ENCODE measurements at regions not wholly inside any gene's neighbourhood (a gene's known extent, or its start where the extent isn't known, plus 50 kb on each side); places are given as distances from the start of the nearest gene placed in this dataset.

DNA sequence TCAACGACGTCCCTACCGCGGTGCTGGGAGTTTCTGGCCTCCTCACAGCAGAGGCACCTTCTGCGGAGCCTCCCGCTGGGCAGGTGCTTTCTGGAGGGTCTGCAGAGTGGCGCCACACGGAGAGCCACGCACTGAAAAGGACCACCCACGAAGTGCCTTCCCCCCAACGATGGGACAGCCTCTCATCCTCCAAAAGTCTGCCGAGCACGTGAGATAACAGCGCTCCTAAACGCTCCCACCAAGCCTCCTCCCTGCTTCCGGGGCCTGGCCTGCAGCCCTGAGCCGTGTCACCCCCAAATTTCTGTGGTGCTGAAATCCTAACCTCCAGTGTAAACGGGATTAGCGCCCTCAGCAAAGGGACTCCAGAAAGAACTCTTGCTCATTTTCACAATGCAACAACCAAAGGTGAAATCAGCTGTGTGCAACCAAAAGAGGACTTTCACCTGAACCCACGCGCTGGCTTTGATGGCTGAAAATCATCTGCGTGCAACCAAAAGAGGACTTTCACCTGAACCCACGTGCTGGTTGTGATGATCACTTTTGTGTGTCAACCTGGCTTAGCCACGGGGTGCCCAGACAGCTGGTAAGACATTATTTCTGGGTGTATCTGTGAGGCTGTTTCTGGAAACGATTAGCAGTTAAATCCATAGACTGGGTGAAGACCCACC lies 924.6 kb downstream of the BRD1 start:
- Histone ChIP-seq H3K9ac (ENCODE audit: low read depth, low read length) (no peak overlapping the region), H3K4me1 (ENCODE audit: control insufficient read depth, insufficient read depth, low read length) (no peaks in the 10 kb centered on the region), H2AK9ac (replicated peaks; ENCODE audit: low read depth, low read length, poor library complexity) (no peak overlapping the region), H2BK5ac (ENCODE audit: low read depth, low read length, poor library complexity, severe bottlenecking) (no peak overlapping the region), H3K18ac (ENCODE audit: low read depth, low read length) (no peak overlapping the region), H2AK5ac (ENCODE audit: low read depth, low read length) (no peak overlapping the region), H4K8ac (ENCODE audit: low read depth in 2 of 2, low read length in 2 of 2) (no peak overlapping the region), H3K4ac (ENCODE audit: low read depth, low read length) (no peak overlapping the region), H3K36me3 (ENCODE audit: control insufficient read depth, insufficient read depth, low read length) (no peaks in the 10 kb centered on the region), H4K91ac (ENCODE audit: insufficient read depth, low read depth, low read length) (no peak overlapping the region), H3K27ac (ENCODE audit: insufficient read depth, low read length) (no peak overlapping the region), H2BK120ac (ENCODE audit: low read depth, low read length) (no peak overlapping the region), H3K27me3 (ENCODE audit: control insufficient read depth, insufficient read depth, low read length) (no peaks in the 10 kb centered on the region), H3K4me2 (ENCODE audit: low read depth, low read length) (no peak overlapping the region), H3K9me3 (ENCODE audit: control insufficient read depth, insufficient read depth, low read length) (peaks cover 52% of the 10 kb centered on the region), H3K79me1 (ENCODE audit: low read depth in 1 of 2, low read length in 2 of 2) (no peaks in the 10 kb centered on the region), H3K23ac (ENCODE audit: low read depth, low read length) (no peak overlapping the region), H3K56ac (ENCODE audit: extremely low read depth, insufficient read depth, low read length) (no peak overlapping the region), H2BK20ac (ENCODE audit: low read depth, low read length) (no peak overlapping the region), H4K5ac (ENCODE audit: low read depth, low read length) (no peak overlapping the region), H3K4me3 (ENCODE audit: insufficient read depth, low read depth, low read length) (no peak overlapping the region), H2BK15ac (ENCODE audit: low read depth, low read length) (no peak overlapping the region), H3K14ac (replicated peaks; ENCODE audit: low read depth, low read length) (no peak overlapping the region), H4K20me1 (ENCODE audit: insufficient read depth, low read length) (no peaks in the 10 kb centered on the region), H2AFZ (replicated peaks; ENCODE audit: low read length, poor library complexity) (no peak overlapping the region), H3K9me1 (ENCODE audit: insufficient read depth, low read length) (no peaks in the 10 kb centered on the region)
- dilution Hi-C loops (cut with HindIII; ENCODE audit: low sequenced_read_pairs, unreplicated experiment) (no loop called here), intact Hi-C loops (cut with micrococcal nuclease) (no loop called here), in situ Hi-C loops (cut with MboI; ENCODE audit: low sequenced_read_pairs) (no loop called here)
- TF ChIP-seq BHLHE40 (IDR thresholded peaks at IDR 0.05; ENCODE audit: low read depth, low read length) (no peak), RAD21 (IDR thresholded peaks at IDR 0.05; ENCODE audit: low read length) (no peak), MAFK (IDR thresholded peaks at IDR 0.05; ENCODE audit: low read depth, low read length) (no peak), CHD1 (IDR thresholded peaks at IDR 0.05; ENCODE audit: low read depth, low read length) (no peak), NFE2L2 (IDR thresholded peaks at IDR 0.05; ENCODE audit: low read depth, low read length) (no peak), CEBPB (IDR thresholded peaks at IDR 0.05; ENCODE audit: low read depth, low read length) (no peak), RCOR1 (IDR thresholded peaks at IDR 0.05; ENCODE audit: insufficient replicate concordance, low read length) (no peak), RFX5 (IDR thresholded peaks at IDR 0.05; ENCODE audit: low read depth, low read length) (no peak), FOS (IDR thresholded peaks at IDR 0.05; ENCODE audit: low read depth, low read length) (no peak), MXI1 (IDR thresholded peaks at IDR 0.05; ENCODE audit: borderline replicate concordance, low read depth, low read length) (no peak), POLR2A (IDR thresholded peaks at IDR 0.05; ENCODE audit: low read depth, low read length) (no peak), MAZ (IDR thresholded peaks at IDR 0.05; ENCODE audit: borderline replicate concordance, low read depth, low read length) (no peak), SMC3 (IDR thresholded peaks at IDR 0.05; ENCODE audit: low read depth, low read length) (no peak)
- TF ChIP-seq, protein P1, sequence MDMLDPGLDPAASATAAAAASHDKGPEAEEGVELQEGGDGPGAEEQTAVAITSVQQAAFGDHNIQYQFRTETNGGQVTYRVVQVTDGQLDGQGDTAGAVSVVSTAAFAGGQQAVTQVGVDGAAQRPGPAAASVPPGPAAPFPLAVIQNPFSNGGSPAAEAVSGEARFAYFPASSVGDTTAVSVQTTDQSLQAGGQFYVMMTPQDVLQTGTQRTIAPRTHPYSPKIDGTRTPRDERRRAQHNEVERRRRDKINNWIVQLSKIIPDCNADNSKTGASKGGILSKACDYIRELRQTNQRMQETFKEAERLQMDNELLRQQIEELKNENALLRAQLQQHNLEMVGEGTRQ (IDR thresholded peaks at IDR 0.05; ENCODE audit: low read depth, low read length) = no peak
- TF ChIP-seq, protein P2, sequence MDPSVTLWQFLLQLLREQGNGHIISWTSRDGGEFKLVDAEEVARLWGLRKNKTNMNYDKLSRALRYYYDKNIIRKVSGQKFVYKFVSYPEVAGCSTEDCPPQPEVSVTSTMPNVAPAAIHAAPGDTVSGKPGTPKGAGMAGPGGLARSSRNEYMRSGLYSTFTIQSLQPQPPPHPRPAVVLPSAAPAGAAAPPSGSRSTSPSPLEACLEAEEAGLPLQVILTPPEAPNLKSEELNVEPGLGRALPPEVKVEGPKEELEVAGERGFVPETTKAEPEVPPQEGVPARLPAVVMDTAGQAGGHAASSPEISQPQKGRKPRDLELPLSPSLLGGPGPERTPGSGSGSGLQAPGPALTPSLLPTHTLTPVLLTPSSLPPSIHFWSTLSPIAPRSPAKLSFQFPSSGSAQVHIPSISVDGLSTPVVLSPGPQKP (IDR thresholded peaks at IDR 0.05; ENCODE audit: borderline replicate concordance, low read depth, low read length) = no peak
- TF ChIP-seq, protein P3, sequence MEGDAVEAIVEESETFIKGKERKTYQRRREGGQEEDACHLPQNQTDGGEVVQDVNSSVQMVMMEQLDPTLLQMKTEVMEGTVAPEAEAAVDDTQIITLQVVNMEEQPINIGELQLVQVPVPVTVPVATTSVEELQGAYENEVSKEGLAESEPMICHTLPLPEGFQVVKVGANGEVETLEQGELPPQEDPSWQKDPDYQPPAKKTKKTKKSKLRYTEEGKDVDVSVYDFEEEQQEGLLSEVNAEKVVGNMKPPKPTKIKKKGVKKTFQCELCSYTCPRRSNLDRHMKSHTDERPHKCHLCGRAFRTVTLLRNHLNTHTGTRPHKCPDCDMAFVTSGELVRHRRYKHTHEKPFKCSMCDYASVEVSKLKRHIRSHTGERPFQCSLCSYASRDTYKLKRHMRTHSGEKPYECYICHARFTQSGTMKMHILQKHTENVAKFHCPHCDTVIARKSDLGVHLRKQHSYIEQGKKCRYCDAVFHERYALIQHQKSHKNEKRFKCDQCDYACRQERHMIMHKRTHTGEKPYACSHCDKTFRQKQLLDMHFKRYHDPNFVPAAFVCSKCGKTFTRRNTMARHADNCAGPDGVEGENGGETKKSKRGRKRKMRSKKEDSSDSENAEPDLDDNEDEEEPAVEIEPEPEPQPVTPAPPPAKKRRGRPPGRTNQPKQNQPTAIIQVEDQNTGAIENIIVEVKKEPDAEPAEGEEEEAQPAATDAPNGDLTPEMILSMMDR (conservative IDR thresholded peaks at IDR 0.05; ENCODE audit: low read depth, low read length) = no peak
- ChIA-PET POLR2A (ENCODE audit: unreplicated experiment) (no interaction called here), CTCF (no interaction called here)
- DNase-seq = no peak
- no CpG with 5 or more reads among the region's 25 CpGs for WGBS, 2 experiments (ENCODE audit: extremely low coverage in 2 of 2, insufficient read length in 1 of 2)
- BruUV-seq (replicated peaks) = no TSS peak
- ATAC-seq (ENCODE audit: low read depth) = no peak

All from IMR-90 (cell line).